ENCODE measurements at regions not wholly inside any gene's neighbourhood (a gene's known extent, or its start where the extent isn't known, plus 50 kb on each side); places are given as distances from the start of the nearest gene placed in this dataset.
"Not testable (repeated sequence)": the region's sequence is repeated elsewhere in the genome, so short reads cannot be mapped to it uniquely, and the experiment has no call there.

DNA sequence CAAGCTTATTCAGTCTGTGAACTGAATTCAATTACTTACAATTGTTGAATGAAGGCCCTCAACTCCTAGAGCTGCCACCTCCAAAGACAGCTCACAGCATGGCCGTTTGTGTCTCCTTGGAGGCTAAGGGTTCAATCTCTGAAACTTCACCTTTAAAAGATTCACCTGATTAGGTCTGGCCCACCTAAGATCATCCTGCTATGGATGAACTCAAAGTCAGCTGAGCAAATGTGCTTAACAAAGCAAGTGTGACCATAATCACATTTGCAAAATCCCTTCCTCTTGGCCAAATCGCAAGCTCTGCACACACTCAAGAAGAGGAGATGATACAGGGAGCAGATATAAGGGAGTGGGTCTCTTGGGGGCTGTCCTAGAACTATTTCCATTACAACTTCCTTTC lies 105.0 kb upstream of the FAM90A1 start:
- TF ChIP-seq MYC (IDR thresholded peaks at IDR 0.05; ENCODE audit: low read depth, low read length); EZH2 (IDR thresholded peaks at IDR 0.05; ENCODE audit: borderline replicate concordance, low read depth, low read length, severe bottlenecking); POLR2A (IDR thresholded peaks at IDR 0.05; ENCODE audit: low read depth, low read length); POLR2AphosphoS5 (IDR thresholded peaks at IDR 0.05; ENCODE audit: insufficient read depth, low read depth, low read length); GATA2 (IDR thresholded peaks at IDR 0.05; ENCODE audit: insufficient read depth, insufficient read length, low read depth, low read length); FOS (IDR thresholded peaks at IDR 0.05; ENCODE audit: borderline replicate concordance, insufficient read depth, low read length): not testable (repeated sequence)
- TF ChIP-seq, protein P1, sequence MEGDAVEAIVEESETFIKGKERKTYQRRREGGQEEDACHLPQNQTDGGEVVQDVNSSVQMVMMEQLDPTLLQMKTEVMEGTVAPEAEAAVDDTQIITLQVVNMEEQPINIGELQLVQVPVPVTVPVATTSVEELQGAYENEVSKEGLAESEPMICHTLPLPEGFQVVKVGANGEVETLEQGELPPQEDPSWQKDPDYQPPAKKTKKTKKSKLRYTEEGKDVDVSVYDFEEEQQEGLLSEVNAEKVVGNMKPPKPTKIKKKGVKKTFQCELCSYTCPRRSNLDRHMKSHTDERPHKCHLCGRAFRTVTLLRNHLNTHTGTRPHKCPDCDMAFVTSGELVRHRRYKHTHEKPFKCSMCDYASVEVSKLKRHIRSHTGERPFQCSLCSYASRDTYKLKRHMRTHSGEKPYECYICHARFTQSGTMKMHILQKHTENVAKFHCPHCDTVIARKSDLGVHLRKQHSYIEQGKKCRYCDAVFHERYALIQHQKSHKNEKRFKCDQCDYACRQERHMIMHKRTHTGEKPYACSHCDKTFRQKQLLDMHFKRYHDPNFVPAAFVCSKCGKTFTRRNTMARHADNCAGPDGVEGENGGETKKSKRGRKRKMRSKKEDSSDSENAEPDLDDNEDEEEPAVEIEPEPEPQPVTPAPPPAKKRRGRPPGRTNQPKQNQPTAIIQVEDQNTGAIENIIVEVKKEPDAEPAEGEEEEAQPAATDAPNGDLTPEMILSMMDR (IDR thresholded peaks at IDR 0.05; ENCODE audit: extremely low read depth in 1 of 2, insufficient read depth in 1 of 2, low read depth in 1 of 2, low read length in 2 of 2), result not testable (repeated sequence)
- TF ChIP-seq, protein P2, sequence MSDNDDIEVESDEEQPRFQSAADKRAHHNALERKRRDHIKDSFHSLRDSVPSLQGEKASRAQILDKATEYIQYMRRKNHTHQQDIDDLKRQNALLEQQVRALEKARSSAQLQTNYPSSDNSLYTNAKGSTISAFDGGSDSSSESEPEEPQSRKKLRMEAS (IDR thresholded peaks at IDR 0.05; ENCODE audit: insufficient read depth, insufficient read length), result not testable (repeated sequence)

Data from endothelial cell of umbilical vein (primary cell).